Sigmoid colon (tissue), 4 donors: ENCODE measurements at regions not wholly inside any gene's neighbourhood (a gene's known extent, or its start where the extent isn't known, plus 50 kb on each side); places are given as distances from the start of the nearest gene placed in this dataset.

Experiments
- EP300 ChIP-seq, 4 donors: sonication (generic); formaldehyde crosslinking; IDR thresholded peaks; one replicate each; pipeline ENCODE4 v1.6.1; 2017; ENCODE audit warnings: antibody characterized with exemption in 4 of 4
- POLR2A ChIP-seq, 2 donors: fragments of 450-650 bp; IDR thresholded peaks; one replicate each; pipeline ENCODE4 v1.6.1; 2016; ENCODE audit warnings: antibody characterized with exemption in 2 of 2, mild to moderate bottlenecking in 2 of 2, moderate library complexity in 2 of 2
- POLR2AphosphoS5 ChIP-seq, 4 donors: sonication (generic); formaldehyde crosslinking; IDR thresholded peaks; one replicate each; pipeline ENCODE4 v1.6.1; 2017; ENCODE audit warnings: antibody characterized with exemption in 4 of 4
- TF ChIP-seq, protein P1 (sequence below), 4 experiments: fragments of 450-650 bp in 3 of 4; fragments of 200-600 bp in 1 of 4; IDR thresholded peaks; one replicate each; pipeline ENCODE4 v1.5.1; 2016 to 2019; ENCODE audit warnings: antibody characterized with exemption in 4 of 4, mild to moderate bottlenecking in 3 of 4, moderate library complexity in 2 of 4

DNA sequence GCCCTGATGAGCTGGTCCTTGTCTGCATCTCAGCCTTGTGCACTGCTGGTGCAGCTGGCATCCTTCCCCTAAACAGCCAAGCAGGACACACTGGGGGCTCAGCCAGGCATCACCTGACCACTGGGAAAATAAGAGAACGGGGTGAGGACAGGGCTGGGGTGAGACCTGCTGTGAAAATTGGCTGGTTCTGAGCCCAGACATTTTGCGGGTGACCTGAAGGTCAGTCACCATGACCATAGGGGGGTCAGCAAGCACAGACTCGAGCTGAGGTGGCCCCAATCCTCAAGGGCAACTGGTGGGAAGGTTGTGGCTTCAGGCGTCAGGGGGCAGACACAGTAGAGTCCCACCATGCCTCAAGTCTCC is 144.9 kb upstream of the TWIST2 start:
- TF ChIP-seq, protein P1, sequence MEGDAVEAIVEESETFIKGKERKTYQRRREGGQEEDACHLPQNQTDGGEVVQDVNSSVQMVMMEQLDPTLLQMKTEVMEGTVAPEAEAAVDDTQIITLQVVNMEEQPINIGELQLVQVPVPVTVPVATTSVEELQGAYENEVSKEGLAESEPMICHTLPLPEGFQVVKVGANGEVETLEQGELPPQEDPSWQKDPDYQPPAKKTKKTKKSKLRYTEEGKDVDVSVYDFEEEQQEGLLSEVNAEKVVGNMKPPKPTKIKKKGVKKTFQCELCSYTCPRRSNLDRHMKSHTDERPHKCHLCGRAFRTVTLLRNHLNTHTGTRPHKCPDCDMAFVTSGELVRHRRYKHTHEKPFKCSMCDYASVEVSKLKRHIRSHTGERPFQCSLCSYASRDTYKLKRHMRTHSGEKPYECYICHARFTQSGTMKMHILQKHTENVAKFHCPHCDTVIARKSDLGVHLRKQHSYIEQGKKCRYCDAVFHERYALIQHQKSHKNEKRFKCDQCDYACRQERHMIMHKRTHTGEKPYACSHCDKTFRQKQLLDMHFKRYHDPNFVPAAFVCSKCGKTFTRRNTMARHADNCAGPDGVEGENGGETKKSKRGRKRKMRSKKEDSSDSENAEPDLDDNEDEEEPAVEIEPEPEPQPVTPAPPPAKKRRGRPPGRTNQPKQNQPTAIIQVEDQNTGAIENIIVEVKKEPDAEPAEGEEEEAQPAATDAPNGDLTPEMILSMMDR (IDR thresholded peaks at IDR 0.05): no peak
- TF ChIP-seq POLR2AphosphoS5 (IDR thresholded peaks at IDR 0.05) (no peak), POLR2A (IDR thresholded peaks at IDR 0.05) (no peak), EP300 (IDR thresholded peaks at IDR 0.05) (no peak)
